GM04504 (cell line): ENCODE measurements at regions not wholly inside any gene's neighbourhood (a gene's known extent, or its start where the extent isn't known, plus 50 kb on each side); places are given as distances from the start of the nearest gene placed in this dataset.

Source experiments
- DNase-seq: peaks from one replicate; pipeline ENCODE4 v3.0.0-alpha.2; 2012; ENCODE audit warnings: low read depth

GRCh38 chr3:76900596-76900995, 139.3 kb upstream of the ROBO2 start:
- DNase-seq, result no peak

- DNase-seq, result no peak
Measured at GRCh38 chr3:76908156-76908555, 131.7 kb upstream of the ROBO2 start.

- no peak for DNase-seq
Measured at GRCh38 chr3:76912841-76913383, 127.0 kb upstream of the ROBO2 start.

- no peak for DNase-seq
Measured at GRCh38 chr3:76917436-76917835, 122.5 kb upstream of the ROBO2 start.

GRCh38 chr3:76920511-76920910, 119.4 kb upstream of the ROBO2 start:
- no peak for DNase-seq

- DNase-seq, result no peak
Measured at GRCh38 chr3:76923485-76923884, 116.4 kb upstream of the ROBO2 start.

GRCh38 chr3:76930712-76931111, 109.2 kb upstream of the ROBO2 start:
- DNase-seq, result no peak

- no peak for DNase-seq
Measured at GRCh38 chr3:76933245-76933644, 106.7 kb upstream of the ROBO2 start.

- no peak for DNase-seq
Measured at GRCh38 chr3:76938962-76939361, 100.9 kb upstream of the ROBO2 start.

- DNase-seq, result no peak
Measured at GRCh38 chr3:76940181-76940770, 99.6 kb upstream of the ROBO2 start.

GRCh38 chr3:76941376-76941775, 98.5 kb upstream of the ROBO2 start:
- DNase-seq, result no peak

- no peak for DNase-seq
Measured at GRCh38 chr3:76942101-76942500, 97.8 kb upstream of the ROBO2 start.

- DNase-seq, result no peak
Measured at GRCh38 chr3:76943058-76943457, 96.8 kb upstream of the ROBO2 start.

- DNase-seq, result no peak
Measured at GRCh38 chr3:76943671-76944070, 96.2 kb upstream of the ROBO2 start.

GRCh38 chr3:76949033-76949432, 90.9 kb upstream of the ROBO2 start:
- DNase-seq, result no peak

- no peak for DNase-seq
Measured at GRCh38 chr3:76949462-76949861, 90.4 kb upstream of the ROBO2 start.

GRCh38 chr3:76950590-76950989, 89.3 kb upstream of the ROBO2 start:
- no peak for DNase-seq

- no peak for DNase-seq
Measured at GRCh38 chr3:76954412-76954811, 85.5 kb upstream of the ROBO2 start.

- no peak for DNase-seq
Measured at GRCh38 chr3:76958274-76958673, 81.6 kb upstream of the ROBO2 start.

- DNase-seq, result no peak
Measured at GRCh38 chr3:76958861-76959260, 81.0 kb upstream of the ROBO2 start.

GRCh38 chr3:76961284-76961683, 78.6 kb upstream of the ROBO2 start:
- no peak for DNase-seq

- DNase-seq, result no peak
Measured at GRCh38 chr3:76965122-76965725, 74.7 kb upstream of the ROBO2 start.

- no peak for DNase-seq
Measured at GRCh38 chr3:76969471-76969870, 70.4 kb upstream of the ROBO2 start.

GRCh38 chr3:76969996-76970615, 69.8 kb upstream of the ROBO2 start:
- no peak for DNase-seq
